ENCODE measurements at regions not wholly inside any gene's neighbourhood (a gene's known extent, or its start where the extent isn't known, plus 50 kb on each side); places are given as distances from the start of the nearest gene placed in this dataset.

- Histone ChIP-seq H3K79me2 (ENCODE audit: insufficient read depth, low read depth, low read length) (no peaks in the 10 kb centered on the region), H4K20me1 (ENCODE audit: insufficient read depth, low read length) (no peaks in the 10 kb centered on the region), H3K4me1 (ENCODE audit: insufficient read depth, low read length, poor library complexity, severe bottlenecking) (no peaks in the 10 kb centered on the region), H3K9me2 (ENCODE audit: insufficient read depth, low read length) (no peaks in the 10 kb centered on the region), H3K4me3 (ENCODE audit: low read depth, low read length, poor library complexity, severe bottlenecking) (no peak overlapping the region), H3K27ac (ENCODE audit: low read depth, low read length, poor library complexity, severe bottlenecking) (no peak overlapping the region), H2AFZ (ENCODE audit: low read length) (no peak overlapping the region), H3K36me3 (ENCODE audit: insufficient read depth, low read length) (no peaks in the 10 kb centered on the region), H3K9me3 (ENCODE audit: low read length) (no peaks in the 10 kb centered on the region), H3K4me2 (ENCODE audit: low read length) (no peak overlapping the region)
- intact Hi-C loops (cut with micrococcal nuclease; ENCODE audit: unreplicated experiment): no loop called here
- ChIA-PET POLR2A (no interaction called here), CTCF (ENCODE audit: unreplicated experiment) (no interaction called here)
- DNase-seq (ENCODE audit: low spot score): no peak
- TF ChIP-seq EZH2phosphoT487 (IDR thresholded peaks at IDR 0.05; ENCODE audit: borderline replicate concordance, low read depth, low read length) (no peak), CTCF (conservative IDR thresholded peaks at IDR 0.05; ENCODE audit: low read length) (no peak)
- no TSS peak for BruUV-seq (replicated peaks)
These were observed 1458.9 kb upstream of the FLRT2 start for GRCh38 chr14:84071061-84071460.

GRCh38 chr14:84074626-84075025 lies 1455.3 kb upstream of the FLRT2 start:
- H2AFZ ChIP-seq (ENCODE audit: low read length): no peak overlapping the region
- TF ChIP-seq CTCF (conservative IDR thresholded peaks at IDR 0.05; ENCODE audit: low read length) (no peak), EZH2phosphoT487 (IDR thresholded peaks at IDR 0.05; ENCODE audit: borderline replicate concordance, low read depth, low read length) (no peak)
- DNase-seq (ENCODE audit: low spot score): no peak
- POLR2A ChIA-PET: interaction anchor here (0.6 to 1.5 kb wide), 3 partner anchors 17 to 703 kb away, joined by 3 to 4 read pairs (median 3); no protein-coding TSS in a partner anchor
- no peaks in the 10 kb centered on the region for H4K20me1 ChIP-seq (ENCODE audit: insufficient read depth, low read length)
- no peak overlapping the region for H3K4me2 ChIP-seq (ENCODE audit: low read length)
- no peak overlapping the region for H3K4me3 ChIP-seq (ENCODE audit: low read depth, low read length, poor library complexity, severe bottlenecking)
- no peaks in the 10 kb centered on the region for H3K36me3 ChIP-seq (ENCODE audit: insufficient read depth, low read length)
- CTCF ChIA-PET (ENCODE audit: unreplicated experiment): no interaction called here
- no peaks in the 10 kb centered on the region for H3K79me2 ChIP-seq (ENCODE audit: insufficient read depth, low read depth, low read length)
- intact Hi-C loops (cut with micrococcal nuclease; ENCODE audit: unreplicated experiment): no loop called here
- no TSS peak for BruUV-seq (replicated peaks)
- H3K9me3 ChIP-seq (ENCODE audit: low read length): no peaks in the 10 kb centered on the region
- no peak overlapping the region for H3K27ac ChIP-seq (ENCODE audit: low read depth, low read length, poor library complexity, severe bottlenecking)
- H3K4me1 ChIP-seq (ENCODE audit: insufficient read depth, low read length, poor library complexity, severe bottlenecking): no peaks in the 10 kb centered on the region
- H3K9me2 ChIP-seq (ENCODE audit: insufficient read depth, low read length): no peaks in the 10 kb centered on the region

- H3K36me3 ChIP-seq (ENCODE audit: insufficient read depth, low read length): no peaks in the 10 kb centered on the region
- H3K27ac ChIP-seq (ENCODE audit: low read depth, low read length, poor library complexity, severe bottlenecking): no peak overlapping the region
- H3K9me2 ChIP-seq (ENCODE audit: insufficient read depth, low read length): no peaks in the 10 kb centered on the region
- intact Hi-C loops (cut with micrococcal nuclease; ENCODE audit: unreplicated experiment): no loop called here
- POLR2A ChIA-PET: interaction anchor here (0.7 kb wide), 1 partner anchor 633 kb away, joined by 3 read pairs; no protein-coding TSS in a partner anchor
- TF ChIP-seq CTCF (conservative IDR thresholded peaks at IDR 0.05; ENCODE audit: low read length): no peak
- TF ChIP-seq EZH2phosphoT487 (IDR thresholded peaks at IDR 0.05; ENCODE audit: borderline replicate concordance, low read depth, low read length): no peak
- H3K4me2 ChIP-seq (ENCODE audit: low read length): no peak overlapping the region
- no peaks in the 10 kb centered on the region for H3K9me3 ChIP-seq (ENCODE audit: low read length)
- BruUV-seq (replicated peaks): no TSS peak
- no peaks in the 10 kb centered on the region for H3K4me1 ChIP-seq (ENCODE audit: insufficient read depth, low read length, poor library complexity, severe bottlenecking)
- no peaks in the 10 kb centered on the region for H3K79me2 ChIP-seq (ENCODE audit: insufficient read depth, low read depth, low read length)
- no peak overlapping the region for H2AFZ ChIP-seq (ENCODE audit: low read length)
- no peaks in the 10 kb centered on the region for H4K20me1 ChIP-seq (ENCODE audit: insufficient read depth, low read length)
- no peak overlapping the region for H3K4me3 ChIP-seq (ENCODE audit: low read depth, low read length, poor library complexity, severe bottlenecking)
- DNase-seq (ENCODE audit: low spot score): no peak
- CTCF ChIA-PET (ENCODE audit: unreplicated experiment): no interaction called here
These were observed 1449.0 kb upstream of the FLRT2 start for GRCh38 chr14:84080944-84081343.

Measured in OCI-LY7 (cell line).